ENCODE measurements at regions not wholly inside any gene's neighbourhood (a gene's known extent, or its start where the extent isn't known, plus 50 kb on each side); places are given as distances from the start of the nearest gene placed in this dataset.

DNA sequence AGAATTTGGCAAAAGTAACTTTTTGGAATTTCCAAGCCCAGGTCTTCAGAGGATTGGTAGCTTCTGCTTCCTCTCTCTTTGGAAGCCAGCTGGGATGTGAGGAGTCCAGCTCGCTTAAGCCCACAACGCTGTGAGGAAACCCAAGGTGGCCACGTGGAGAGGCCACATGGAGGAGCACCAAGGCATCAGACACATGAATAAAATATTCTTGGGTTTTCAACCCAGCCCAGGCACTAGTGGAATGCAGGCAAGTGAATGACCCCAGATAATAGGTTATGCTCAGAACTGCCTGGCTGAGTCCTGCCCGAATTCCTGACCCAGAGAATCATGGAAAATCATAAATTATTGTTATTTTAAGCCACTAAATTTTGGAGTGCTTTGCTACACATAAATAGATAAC is 119.7 kb upstream of the PARP11 start:
- TF ChIP-seq, protein P1, sequence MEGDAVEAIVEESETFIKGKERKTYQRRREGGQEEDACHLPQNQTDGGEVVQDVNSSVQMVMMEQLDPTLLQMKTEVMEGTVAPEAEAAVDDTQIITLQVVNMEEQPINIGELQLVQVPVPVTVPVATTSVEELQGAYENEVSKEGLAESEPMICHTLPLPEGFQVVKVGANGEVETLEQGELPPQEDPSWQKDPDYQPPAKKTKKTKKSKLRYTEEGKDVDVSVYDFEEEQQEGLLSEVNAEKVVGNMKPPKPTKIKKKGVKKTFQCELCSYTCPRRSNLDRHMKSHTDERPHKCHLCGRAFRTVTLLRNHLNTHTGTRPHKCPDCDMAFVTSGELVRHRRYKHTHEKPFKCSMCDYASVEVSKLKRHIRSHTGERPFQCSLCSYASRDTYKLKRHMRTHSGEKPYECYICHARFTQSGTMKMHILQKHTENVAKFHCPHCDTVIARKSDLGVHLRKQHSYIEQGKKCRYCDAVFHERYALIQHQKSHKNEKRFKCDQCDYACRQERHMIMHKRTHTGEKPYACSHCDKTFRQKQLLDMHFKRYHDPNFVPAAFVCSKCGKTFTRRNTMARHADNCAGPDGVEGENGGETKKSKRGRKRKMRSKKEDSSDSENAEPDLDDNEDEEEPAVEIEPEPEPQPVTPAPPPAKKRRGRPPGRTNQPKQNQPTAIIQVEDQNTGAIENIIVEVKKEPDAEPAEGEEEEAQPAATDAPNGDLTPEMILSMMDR (conservative IDR thresholded peaks at IDR 0.05 in 1 of 2, IDR thresholded peaks at IDR 0.05 in 1 of 2; ENCODE audit: extremely low read depth in 1 of 2, insufficient read depth in 1 of 2, low read depth in 1 of 2, low read length in 2 of 2) = no peak
- TF ChIP-seq EZH2 (IDR thresholded peaks at IDR 0.05; ENCODE audit: borderline replicate concordance, low read length) = no peak
